Vagina (tissue), 2 donors: ENCODE measurements at regions not wholly inside any gene's neighbourhood (a gene's known extent, or its start where the extent isn't known, plus 50 kb on each side); places are given as distances from the start of the nearest gene placed in this dataset.

Experiments
- DNase-seq, 2 donors: peaks; one replicate each; pipeline ENCODE4 v3.0.0-alpha.2; 2017; ENCODE audit errors: extremely low spot score in 2 of 2
- H3K27ac ChIP-seq: fragments of 200-600 bp; sonication (generic); one replicate; pipeline ENCODE4 v1.5.1; 2019
- H3K27me3 ChIP-seq: fragments of 200-600 bp; sonication (generic); one replicate; pipeline ENCODE4 v1.5.1; 2019
- H3K36me3 ChIP-seq, 2 donors: fragments of 200-600 bp; sonication (generic); one replicate each; pipeline ENCODE4 v1.5.1; 2017 to 2019
- H3K4me1 ChIP-seq: fragments of 200-600 bp; sonication (generic); one replicate; pipeline ENCODE4 v1.5.1; 2019
- H3K4me3 ChIP-seq, 2 donors: fragments of 200-600 bp; sonication (generic); 1 replicate in 1 of 2; 2 replicates in 1 of 2; pipeline ENCODE4 v1.5.1; 2016 to 2019
- H3K9me3 ChIP-seq: fragments of 200-600 bp; sonication (generic); one replicate; pipeline ENCODE4 v1.5.1; 2019
- POLR2A ChIP-seq, 2 donors: fragments of 450-650 bp; IDR thresholded peaks; one replicate each; pipeline ENCODE4 v1.6.1; 2017; ENCODE audit warnings: antibody characterized with exemption in 2 of 2, mild to moderate bottlenecking in 2 of 2, moderate library complexity in 2 of 2
- POLR2AphosphoS5 ChIP-seq, 2 donors: sonication (generic); formaldehyde crosslinking; IDR thresholded peaks; one replicate each; pipeline ENCODE4 v1.9.0; 2017; ENCODE audit warnings: antibody characterized with exemption in 2 of 2, mild to moderate bottlenecking in 2 of 2, low read depth in 1 of 2; ENCODE audit not compliant: insufficient read depth in 1 of 2
- intact Hi-C: fragments of 100-400 bp; cut with DNase I; formaldehyde crosslinking; loops from one replicate; pipeline ENCODE4 v1.15.1; 2023
- TF ChIP-seq, protein P1 (sequence below), 3 experiments: fragments of 450-650 bp in 2 of 3; fragments of 200-600 bp in 1 of 3; sonication (generic) in 1 of 3; IDR thresholded peaks; one replicate each; pipeline ENCODE4 v1.5.1; 2017 to 2019; ENCODE audit warnings: antibody characterized with exemption in 3 of 3, mild to moderate bottlenecking in 2 of 3, moderate library complexity in 2 of 3

DNA sequence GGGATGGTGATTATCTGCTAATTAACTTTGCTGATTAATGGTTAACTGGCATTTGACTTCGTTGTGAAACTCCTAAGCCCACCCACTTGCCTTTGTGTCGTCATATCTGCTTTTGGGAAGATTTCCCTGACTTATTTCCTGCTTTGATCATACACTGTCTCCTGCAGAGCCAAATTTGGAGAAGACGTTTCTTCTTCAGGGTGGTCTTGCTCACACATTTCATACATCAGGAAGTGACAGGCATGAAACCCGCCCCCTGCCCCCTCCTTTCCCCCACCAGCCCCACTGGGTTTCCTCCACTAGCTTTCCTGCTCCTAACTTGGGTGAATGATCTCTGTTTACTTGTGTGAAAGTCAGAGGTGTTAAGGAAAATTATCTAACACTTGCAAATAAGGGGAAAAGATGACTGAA, 300.1 kb downstream of the TSN start:
- TF ChIP-seq POLR2AphosphoS5 (IDR thresholded peaks at IDR 0.05; ENCODE audit: insufficient read depth in 1 of 2, low read depth in 1 of 2) (no peak), POLR2A (IDR thresholded peaks at IDR 0.05) (no peak)
- TF ChIP-seq, protein P1, sequence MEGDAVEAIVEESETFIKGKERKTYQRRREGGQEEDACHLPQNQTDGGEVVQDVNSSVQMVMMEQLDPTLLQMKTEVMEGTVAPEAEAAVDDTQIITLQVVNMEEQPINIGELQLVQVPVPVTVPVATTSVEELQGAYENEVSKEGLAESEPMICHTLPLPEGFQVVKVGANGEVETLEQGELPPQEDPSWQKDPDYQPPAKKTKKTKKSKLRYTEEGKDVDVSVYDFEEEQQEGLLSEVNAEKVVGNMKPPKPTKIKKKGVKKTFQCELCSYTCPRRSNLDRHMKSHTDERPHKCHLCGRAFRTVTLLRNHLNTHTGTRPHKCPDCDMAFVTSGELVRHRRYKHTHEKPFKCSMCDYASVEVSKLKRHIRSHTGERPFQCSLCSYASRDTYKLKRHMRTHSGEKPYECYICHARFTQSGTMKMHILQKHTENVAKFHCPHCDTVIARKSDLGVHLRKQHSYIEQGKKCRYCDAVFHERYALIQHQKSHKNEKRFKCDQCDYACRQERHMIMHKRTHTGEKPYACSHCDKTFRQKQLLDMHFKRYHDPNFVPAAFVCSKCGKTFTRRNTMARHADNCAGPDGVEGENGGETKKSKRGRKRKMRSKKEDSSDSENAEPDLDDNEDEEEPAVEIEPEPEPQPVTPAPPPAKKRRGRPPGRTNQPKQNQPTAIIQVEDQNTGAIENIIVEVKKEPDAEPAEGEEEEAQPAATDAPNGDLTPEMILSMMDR (IDR thresholded peaks at IDR 0.05): no peak
- Histone ChIP-seq H3K9me3 (no peaks in the 10 kb centered on the region), H3K4me1 (no peaks in the 10 kb centered on the region), H3K27ac (no peak overlapping the region), H3K4me3 (no peak overlapping the region), H3K27me3 (no peaks in the 10 kb centered on the region), H3K36me3 (no peaks in the 10 kb centered on the region)
- no peak for DNase-seq
- intact Hi-C loops: no loop called here

DNA sequence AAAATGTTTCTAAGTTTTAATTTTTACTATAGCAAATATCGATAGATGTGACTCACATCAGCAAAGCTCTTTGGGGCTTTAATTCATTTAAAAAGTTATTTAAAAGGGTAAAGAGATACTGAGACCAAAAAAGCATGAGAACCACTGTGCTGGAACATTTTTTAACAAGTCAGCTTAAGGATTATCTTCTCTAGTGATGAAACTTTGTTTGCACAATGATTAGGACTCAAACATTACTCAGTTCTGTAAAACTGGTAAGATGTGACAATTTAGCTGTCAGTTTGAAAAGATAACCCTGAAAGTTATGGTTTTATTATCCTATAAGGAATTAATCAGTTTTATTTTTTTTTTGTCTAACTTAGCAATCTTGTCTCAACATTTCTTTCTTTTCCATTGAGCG, 301.4 kb downstream of the TSN start:
- Histone ChIP-seq H3K27me3 (no peaks in the 10 kb centered on the region), H3K9me3 (no peaks in the 10 kb centered on the region), H3K27ac (no peak overlapping the region), H3K4me1 (no peaks in the 10 kb centered on the region), H3K4me3 (no peak overlapping the region), H3K36me3 (no peaks in the 10 kb centered on the region)
- no peak for DNase-seq
- TF ChIP-seq POLR2A (IDR thresholded peaks at IDR 0.05): no peak
- TF ChIP-seq, protein P1 (IDR thresholded peaks at IDR 0.05): no peak
- TF ChIP-seq POLR2AphosphoS5 (IDR thresholded peaks at IDR 0.05; ENCODE audit: insufficient read depth in 1 of 2, low read depth in 1 of 2): no peak
- intact Hi-C loops: no loop called here

DNA sequence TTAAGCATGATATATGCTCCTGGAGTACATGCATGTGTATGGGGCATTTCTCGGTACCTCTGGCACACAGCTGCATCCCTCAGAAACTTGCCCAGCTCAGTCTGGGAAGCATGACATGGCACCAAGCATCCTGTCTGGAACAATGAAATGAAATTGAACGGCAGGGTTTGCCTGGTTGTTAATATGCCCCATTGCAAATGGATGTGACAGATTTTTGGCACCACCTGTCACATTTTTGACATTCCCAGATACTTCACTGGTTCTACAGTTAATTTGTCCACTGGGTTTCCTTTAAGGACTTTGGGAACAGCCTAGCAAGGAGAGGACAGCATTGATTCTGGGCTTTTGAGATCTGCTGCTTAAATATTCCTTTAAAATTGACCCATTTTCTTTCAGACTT, 305.8 kb downstream of the TSN start:
- Histone ChIP-seq H3K36me3 (no peaks in the 10 kb centered on the region), H3K9me3 (no peaks in the 10 kb centered on the region), H3K4me3 (no peak overlapping the region), H3K4me1 (no peaks in the 10 kb centered on the region), H3K27me3 (no peaks in the 10 kb centered on the region), H3K27ac (no peak overlapping the region)
- DNase-seq: no peak
- intact Hi-C loops: no loop called here
- TF ChIP-seq POLR2AphosphoS5 (IDR thresholded peaks at IDR 0.05; ENCODE audit: insufficient read depth in 1 of 2, low read depth in 1 of 2) (no peak), POLR2A (IDR thresholded peaks at IDR 0.05) (no peak)

DNA sequence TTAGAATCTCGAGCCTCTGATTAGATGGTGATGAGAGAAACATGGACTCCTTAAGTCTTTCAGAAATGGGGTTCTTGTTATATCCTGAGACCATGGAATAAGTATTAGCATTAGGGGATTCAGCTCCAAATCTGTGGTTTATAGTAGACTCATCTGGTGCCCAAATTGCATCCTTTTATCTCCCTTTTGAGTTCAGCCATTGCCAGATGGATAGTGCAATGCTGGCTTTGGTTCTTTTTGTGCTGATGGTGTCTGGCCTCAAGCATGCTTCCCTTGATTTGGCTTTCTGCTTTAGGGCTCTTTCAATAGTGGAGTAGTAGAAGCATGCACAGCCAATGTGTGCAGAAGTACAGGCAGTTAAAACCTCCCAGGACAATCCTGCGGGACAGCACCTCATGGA, 306.4 kb downstream of the TSN start:
- intact Hi-C loops: no loop called here

DNA sequence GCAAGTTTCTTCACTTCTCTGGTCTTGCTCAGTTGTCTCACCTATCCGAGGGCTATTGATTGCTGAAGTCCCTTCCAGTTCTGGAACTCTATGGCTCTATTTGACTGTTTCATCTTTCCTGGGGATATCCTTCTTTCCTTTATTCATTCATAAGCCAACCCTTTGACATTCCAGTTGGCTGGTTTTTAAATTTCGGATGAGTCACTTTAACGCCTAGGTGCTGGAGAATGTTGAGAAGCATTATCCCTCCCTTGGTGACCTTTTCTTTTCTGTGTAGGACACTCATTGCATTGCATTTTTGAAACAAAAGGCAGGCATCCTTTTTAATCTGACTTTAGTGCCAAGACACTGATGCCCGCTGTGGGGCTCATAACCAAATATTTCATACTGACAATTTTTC, 307.1 kb downstream of the TSN start:
- Histone ChIP-seq H3K36me3 (no peaks in the 10 kb centered on the region), H3K27me3 (no peaks in the 10 kb centered on the region), H3K27ac (no peak overlapping the region), H3K4me3 (no peak overlapping the region), H3K4me1 (no peaks in the 10 kb centered on the region), H3K9me3 (no peaks in the 10 kb centered on the region)
- no peak for DNase-seq
- TF ChIP-seq, protein P1 (IDR thresholded peaks at IDR 0.05): no peak
- TF ChIP-seq POLR2A (IDR thresholded peaks at IDR 0.05) (no peak), POLR2AphosphoS5 (IDR thresholded peaks at IDR 0.05; ENCODE audit: insufficient read depth in 1 of 2, low read depth in 1 of 2) (no peak)
- intact Hi-C loops: no loop called here

More for the DNA sequence above, 306.4 kb downstream of the TSN start:
- no peak for TF ChIP-seq POLR2A (IDR thresholded peaks at IDR 0.05)
- TF ChIP-seq POLR2AphosphoS5 (IDR thresholded peaks at IDR 0.05; ENCODE audit: insufficient read depth in 1 of 2, low read depth in 1 of 2): no peak
- TF ChIP-seq, protein P1 (IDR thresholded peaks at IDR 0.05): no peak
- no peak overlapping the region for H3K27ac ChIP-seq
- H3K4me3 ChIP-seq: no peak overlapping the region
- no peaks in the 10 kb centered on the region for H3K4me1 ChIP-seq
- H3K36me3 ChIP-seq: no peaks in the 10 kb centered on the region
- H3K27me3 ChIP-seq: no peaks in the 10 kb centered on the region
- H3K9me3 ChIP-seq: no peaks in the 10 kb centered on the region
- DNase-seq: no peak
